ENCODE measurements at regions not wholly inside any gene's neighbourhood (a gene's known extent, or its start where the extent isn't known, plus 50 kb on each side); places are given as distances from the start of the nearest gene placed in this dataset.
A peak's percentile ranks its signal among the peaks of the same experiment; 100 is the strongest.

DNA sequence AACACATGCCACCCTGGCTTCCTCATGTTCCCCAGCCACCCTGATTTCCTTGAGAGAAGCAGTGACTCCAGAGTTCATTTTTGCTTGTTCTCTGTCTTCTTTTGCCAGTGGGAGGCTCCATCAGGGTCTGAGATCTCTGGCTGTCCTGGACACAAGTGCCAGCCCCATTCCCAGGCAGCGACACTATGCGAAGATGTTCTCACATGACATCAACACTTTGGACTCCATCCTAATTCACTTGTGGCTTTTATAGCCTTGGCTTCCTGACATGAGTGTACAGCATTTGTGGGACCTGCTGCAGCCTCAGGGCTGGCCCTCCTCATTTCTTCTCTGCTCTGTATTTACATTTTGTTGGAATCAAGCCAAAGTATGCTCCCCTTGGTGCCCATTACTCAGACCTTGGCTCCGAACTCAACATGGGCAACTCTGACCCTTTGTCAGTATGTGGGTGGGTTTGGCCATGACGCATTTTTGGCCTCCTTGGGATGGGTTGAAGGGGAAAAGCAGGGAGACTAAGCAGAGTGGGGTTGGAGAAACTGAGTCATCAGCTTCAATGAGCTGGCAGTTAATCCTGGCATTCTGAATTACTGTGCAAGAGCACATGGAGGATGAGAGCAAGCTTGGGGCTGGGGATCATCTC, 119.0 kb upstream of the EEF2KMT start:
- ChIA-PET CTCF (interaction anchor here (0.6 kb wide), 1 partner anchor 250 kb away, joined by 3 read pairs; no protein-coding TSS in a partner anchor), POLR2A (no interaction called here)
- Histone ChIP-seq H3K4me1 (ENCODE audit: control insufficient read depth, insufficient read depth, low read length) (no peaks in the 10 kb centered on the region), H3K9me3 (ENCODE audit: control insufficient read depth, insufficient read depth, low read depth, low read length) (no peaks in the 10 kb centered on the region), H3K27ac (ENCODE audit: extremely low read depth, low read depth, low read length) (no peak overlapping the region), H3K4me3 (ENCODE audit: low read depth, low read length) (no peak overlapping the region), H3K36me3 (ENCODE audit: control insufficient read depth in 2 of 2, insufficient read depth in 1 of 2, low read length in 2 of 2) (no peaks in the 10 kb centered on the region)
- TF ChIP-seq BCL11B (tag by site-specific recombination; IDR thresholded peaks at IDR 0.05; ENCODE audit: low read depth): no peak
- TF ChIP-seq SCRT2 (tag by site-specific recombination; IDR thresholded peaks at IDR 0.05): peak; percentile 42
- 0 out of 2 replicates have a peak, but pooled peaks have one; percentile 8 for TF ChIP-seq ZBTB21 (tag by site-specific recombination; IDR thresholded peaks at IDR 0.05)
- TF ChIP-seq TRIM28 (IDR thresholded peaks at IDR 0.05; ENCODE audit: borderline replicate concordance, low read length): no peak
- no peak for TF ChIP-seq ZNF621 (tag by site-specific recombination; IDR thresholded peaks at IDR 0.05)
- TF ChIP-seq ZNF140 (tag by site-specific recombination; IDR thresholded peaks at IDR 0.05): no peak

DNA sequence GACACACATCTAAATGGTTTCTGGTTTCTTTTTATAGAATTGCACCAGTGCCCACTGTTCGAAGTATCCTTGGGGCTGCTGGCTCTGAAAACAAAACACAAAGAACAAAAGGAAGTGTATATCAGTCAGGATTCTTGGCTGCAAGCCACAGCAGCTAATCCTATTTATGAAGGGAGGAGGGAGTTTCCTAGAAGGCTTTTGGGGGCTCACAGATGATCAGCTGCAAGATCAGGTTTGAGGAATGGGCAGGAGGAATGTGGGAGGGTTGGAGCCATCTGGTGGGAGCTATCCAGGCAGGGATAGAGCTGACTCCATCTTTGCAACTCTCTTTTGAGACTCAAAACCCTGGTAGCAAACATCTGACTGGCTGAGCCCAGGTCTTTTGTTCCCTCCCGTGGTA, 118.3 kb upstream of the EEF2KMT start:
- H3K27ac ChIP-seq (ENCODE audit: extremely low read depth, low read depth, low read length): no peak overlapping the region
- no peak overlapping the region for H3K4me3 ChIP-seq (ENCODE audit: low read depth, low read length)
- no peaks in the 10 kb centered on the region for H3K4me1 ChIP-seq (ENCODE audit: control insufficient read depth, insufficient read depth, low read length)
- CTCF ChIA-PET: interaction anchor here (0.6 kb wide), 1 partner anchor 251 kb away, joined by 3 read pairs; no protein-coding TSS in a partner anchor
- POLR2A ChIA-PET: no interaction called here
- TF ChIP-seq ZBTB1 (tag by site-specific recombination; IDR thresholded peaks at IDR 0.05) (no peak), ZNF239 (tag by site-specific recombination; IDR thresholded peaks at IDR 0.05) (no peak), ZNF302 (tag by site-specific recombination; IDR thresholded peaks at IDR 0.05; ENCODE audit: low read depth) (no peak), KLF7 (tag by site-specific recombination; IDR thresholded peaks at IDR 0.05; ENCODE audit: borderline replicate concordance) (no peak), ZNF391 (tag by site-specific recombination; IDR thresholded peaks at IDR 0.05; ENCODE audit: borderline replicate concordance, low read depth) (no peak), ZNF221 (tag by site-specific recombination; IDR thresholded peaks at IDR 0.05; ENCODE audit: borderline replicate concordance) (no peak), ZNF473 (tag by site-specific recombination; IDR thresholded peaks at IDR 0.05) (no peak), WT1 (tag by site-specific recombination; IDR thresholded peaks at IDR 0.05) (no peak), ZBTB20 (tag by site-specific recombination; IDR thresholded peaks at IDR 0.05) (no peak), ZNF16 (tag by site-specific recombination; IDR thresholded peaks at IDR 0.05; ENCODE audit: low read depth) (no peak)
- TF ChIP-seq, protein P1, sequence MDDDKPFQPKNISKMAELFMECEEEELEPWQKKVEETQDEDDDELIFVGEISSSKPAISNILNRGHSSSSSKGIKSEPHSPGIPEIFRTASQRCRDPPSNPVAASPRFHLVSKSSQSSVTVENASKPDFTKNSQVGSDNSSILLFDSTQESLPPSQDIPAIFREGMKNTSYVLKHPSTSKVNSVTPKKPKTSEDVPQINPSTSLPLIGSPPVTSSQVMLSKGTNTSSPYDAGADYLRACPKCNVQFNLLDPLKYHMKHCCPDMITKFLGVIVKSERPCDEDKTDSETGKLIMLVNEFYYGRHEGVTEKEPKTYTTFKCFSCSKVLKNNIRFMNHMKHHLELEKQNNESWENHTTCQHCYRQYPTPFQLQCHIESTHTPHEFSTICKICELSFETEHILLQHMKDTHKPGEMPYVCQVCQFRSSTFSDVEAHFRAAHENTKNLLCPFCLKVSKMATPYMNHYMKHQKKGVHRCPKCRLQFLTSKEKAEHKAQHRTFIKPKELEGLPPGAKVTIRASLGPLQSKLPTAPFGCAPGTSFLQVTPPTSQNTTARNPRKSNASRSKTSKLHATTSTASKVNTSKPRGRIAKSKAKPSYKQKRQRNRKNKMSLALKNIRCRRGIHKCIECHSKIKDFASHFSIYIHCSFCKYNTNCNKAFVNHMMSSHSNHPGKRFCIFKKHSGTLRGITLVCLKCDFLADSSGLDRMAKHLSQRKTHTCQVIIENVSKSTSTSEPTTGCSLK (tag by site-specific recombination; IDR thresholded peaks at IDR 0.05): no peak
- TF ChIP-seq, protein P2, sequence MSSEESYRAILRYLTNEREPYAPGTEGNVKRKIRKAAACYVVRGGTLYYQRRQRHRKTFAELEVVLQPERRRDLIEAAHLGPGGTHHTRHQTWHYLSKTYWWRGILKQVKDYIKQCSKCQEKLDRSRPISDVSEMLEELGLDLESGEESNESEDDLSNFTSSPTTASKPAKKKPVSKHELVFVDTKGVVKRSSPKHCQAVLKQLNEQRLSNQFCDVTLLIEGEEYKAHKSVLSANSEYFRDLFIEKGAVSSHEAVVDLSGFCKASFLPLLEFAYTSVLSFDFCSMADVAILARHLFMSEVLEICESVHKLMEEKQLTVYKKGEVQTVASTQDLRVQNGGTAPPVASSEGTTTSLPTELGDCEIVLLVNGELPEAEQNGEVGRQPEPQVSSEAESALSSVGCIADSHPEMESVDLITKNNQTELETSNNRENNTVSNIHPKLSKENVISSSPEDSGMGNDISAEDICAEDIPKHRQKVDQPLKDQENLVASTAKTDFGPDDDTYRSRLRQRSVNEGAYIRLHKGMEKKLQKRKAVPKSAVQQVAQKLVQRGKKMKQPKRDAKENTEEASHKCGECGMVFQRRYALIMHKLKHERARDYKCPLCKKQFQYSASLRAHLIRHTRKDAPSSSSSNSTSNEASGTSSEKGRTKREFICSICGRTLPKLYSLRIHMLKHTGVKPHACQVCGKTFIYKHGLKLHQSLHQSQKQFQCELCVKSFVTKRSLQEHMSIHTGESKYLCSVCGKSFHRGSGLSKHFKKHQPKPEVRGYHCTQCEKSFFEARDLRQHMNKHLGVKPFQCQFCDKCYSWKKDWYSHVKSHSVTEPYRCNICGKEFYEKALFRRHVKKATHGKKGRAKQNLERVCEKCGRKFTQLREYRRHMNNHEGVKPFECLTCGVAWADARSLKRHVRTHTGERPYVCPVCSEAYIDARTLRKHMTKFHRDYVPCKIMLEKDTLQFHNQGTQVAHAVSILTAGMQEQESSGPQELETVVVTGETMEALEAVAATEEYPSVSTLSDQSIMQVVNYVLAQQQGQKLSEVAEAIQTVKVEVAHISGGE (tag by site-specific recombination; conservative IDR thresholded peaks at IDR 0.05; ENCODE audit: low read depth): no peak
- TF ChIP-seq, protein P3, sequence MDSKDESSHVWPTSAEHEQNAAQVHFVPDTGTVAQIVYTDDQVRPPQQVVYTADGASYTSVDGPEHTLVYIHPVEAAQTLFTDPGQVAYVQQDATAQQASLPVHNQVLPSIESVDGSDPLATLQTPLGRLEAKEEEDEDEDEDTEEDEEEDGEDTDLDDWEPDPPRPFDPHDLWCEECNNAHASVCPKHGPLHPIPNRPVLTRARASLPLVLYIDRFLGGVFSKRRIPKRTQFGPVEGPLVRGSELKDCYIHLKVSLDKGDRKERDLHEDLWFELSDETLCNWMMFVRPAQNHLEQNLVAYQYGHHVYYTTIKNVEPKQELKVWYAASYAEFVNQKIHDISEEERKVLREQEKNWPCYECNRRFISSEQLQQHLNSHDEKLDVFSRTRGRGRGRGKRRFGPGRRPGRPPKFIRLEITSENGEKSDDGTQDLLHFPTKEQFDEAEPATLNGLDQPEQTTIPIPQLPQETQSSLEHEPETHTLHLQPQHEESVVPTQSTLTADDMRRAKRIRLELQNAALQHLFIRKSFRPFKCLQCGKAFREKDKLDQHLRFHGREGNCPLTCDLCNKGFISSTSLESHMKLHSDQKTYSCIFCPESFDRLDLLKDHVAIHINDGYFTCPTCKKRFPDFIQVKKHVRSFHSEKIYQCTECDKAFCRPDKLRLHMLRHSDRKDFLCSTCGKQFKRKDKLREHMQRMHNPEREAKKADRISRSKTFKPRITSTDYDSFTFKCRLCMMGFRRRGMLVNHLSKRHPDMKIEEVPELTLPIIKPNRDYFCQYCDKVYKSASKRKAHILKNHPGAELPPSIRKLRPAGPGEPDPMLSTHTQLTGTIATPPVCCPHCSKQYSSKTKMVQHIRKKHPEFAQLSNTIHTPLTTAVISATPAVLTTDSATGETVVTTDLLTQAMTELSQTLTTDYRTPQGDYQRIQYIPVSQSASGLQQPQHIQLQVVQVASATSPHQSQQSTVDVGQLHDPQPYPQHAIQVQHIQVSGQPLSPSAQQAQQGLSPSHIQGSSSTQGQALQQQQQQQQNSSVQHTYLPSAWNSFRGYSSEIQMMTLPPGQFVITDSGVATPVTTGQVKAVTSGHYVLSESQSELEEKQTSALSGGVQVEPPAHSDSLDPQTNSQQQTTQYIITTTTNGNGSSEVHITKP (tag by site-specific recombination; IDR thresholded peaks at IDR 0.05): no peak
- TF ChIP-seq, protein P4, sequence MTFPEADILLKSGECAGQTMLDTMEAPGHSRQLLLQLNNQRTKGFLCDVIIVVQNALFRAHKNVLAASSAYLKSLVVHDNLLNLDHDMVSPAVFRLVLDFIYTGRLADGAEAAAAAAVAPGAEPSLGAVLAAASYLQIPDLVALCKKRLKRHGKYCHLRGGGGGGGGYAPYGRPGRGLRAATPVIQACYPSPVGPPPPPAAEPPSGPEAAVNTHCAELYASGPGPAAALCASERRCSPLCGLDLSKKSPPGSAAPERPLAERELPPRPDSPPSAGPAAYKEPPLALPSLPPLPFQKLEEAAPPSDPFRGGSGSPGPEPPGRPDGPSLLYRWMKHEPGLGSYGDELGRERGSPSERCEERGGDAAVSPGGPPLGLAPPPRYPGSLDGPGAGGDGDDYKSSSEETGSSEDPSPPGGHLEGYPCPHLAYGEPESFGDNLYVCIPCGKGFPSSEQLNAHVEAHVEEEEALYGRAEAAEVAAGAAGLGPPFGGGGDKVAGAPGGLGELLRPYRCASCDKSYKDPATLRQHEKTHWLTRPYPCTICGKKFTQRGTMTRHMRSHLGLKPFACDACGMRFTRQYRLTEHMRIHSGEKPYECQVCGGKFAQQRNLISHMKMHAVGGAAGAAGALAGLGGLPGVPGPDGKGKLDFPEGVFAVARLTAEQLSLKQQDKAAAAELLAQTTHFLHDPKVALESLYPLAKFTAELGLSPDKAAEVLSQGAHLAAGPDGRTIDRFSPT (tag by site-specific recombination; IDR thresholded peaks at IDR 0.05): no peak
- H3K9me3 ChIP-seq (ENCODE audit: control insufficient read depth, insufficient read depth, low read depth, low read length): no peaks in the 10 kb centered on the region
- H3K36me3 ChIP-seq (ENCODE audit: control insufficient read depth in 2 of 2, insufficient read depth in 1 of 2, low read length in 2 of 2): no peaks in the 10 kb centered on the region

Measured in HEK293 (cell line).